SU-DHL-6 (cell line): ENCODE measurements at regions not wholly inside any gene's neighbourhood (a gene's known extent, or its start where the extent isn't known, plus 50 kb on each side); places are given as distances from the start of the nearest gene placed in this dataset.

ENCODE experiments used
- H2AFZ ChIP-seq: fragments of 200-600 bp; sonication (generic); 2 replicates; pipeline ENCODE4 v1.6.1; 2014; ENCODE audit warnings: low read depth, mild to moderate bottlenecking, moderate library complexity, mixed read lengths, antibody characterized with exemption, low read length; ENCODE audit not compliant: severe bottlenecking
- H3F3A ChIP-seq: fragments of 200-600 bp; shearing (Covaris generic); 2 replicates; pipeline ENCODE4 v1.6.0; 2016; ENCODE audit warnings: antibody characterized with exemption, mild to moderate bottlenecking; ENCODE audit not compliant: insufficient read depth
- H3K27ac ChIP-seq: fragments of 200-600 bp; sonication (generic); 2 replicates; pipeline ENCODE4 v1.5.1; 2016; ENCODE audit warnings: low read depth, mild to moderate bottlenecking, low read length, moderate library complexity, mixed read lengths
- H3K27me3 ChIP-seq: fragments of 200-600 bp; sonication (generic), shearing (Covaris generic); 2 replicates; pipeline ENCODE4 v1.6.0; 2014; ENCODE audit warnings: mild to moderate bottlenecking, low read length
- H3K36me3 ChIP-seq: fragments of 200-600 bp; sonication (generic); 2 replicates; pipeline ENCODE4 v1.6.1; 2014; ENCODE audit warnings: mild to moderate bottlenecking, low read length, mixed read lengths
- H3K4me2 ChIP-seq: fragments of 300-600, 200-600 bp; shearing (Covaris generic), sonication (generic); 2 replicates; pipeline ENCODE4 v1.6.0; 2014; ENCODE audit warnings: low read length, low read depth, mild to moderate bottlenecking; ENCODE audit not compliant: poor library complexity, severe bottlenecking
- H3K4me3 ChIP-seq: fragments of 200-600 bp; sonication (generic); 2 replicates; pipeline ENCODE4 v1.5.1; 2014; ENCODE audit warnings: antibody characterized with exemption, low read length, mild to moderate bottlenecking, mixed read lengths; ENCODE audit not compliant: insufficient read depth, poor library complexity, severe bottlenecking
- H3K79me2 ChIP-seq: fragments of 200-600 bp; sonication (generic); 2 replicates; pipeline ENCODE4 v1.6.1; 2014; ENCODE audit warnings: mild to moderate bottlenecking, low read length, moderate library complexity; ENCODE audit not compliant: insufficient read depth
- H3K9ac ChIP-seq: fragments of 200-600 bp; sonication (generic); 2 replicates; pipeline ENCODE4 v1.7.0; 2014; ENCODE audit warnings: mild to moderate bottlenecking, low read length
- H3K9me2 ChIP-seq: fragments of 200-600 bp; sonication (generic); replicated peaks from 2 replicates; pipeline ENCODE4 v1.6.1; 2014; ENCODE audit warnings: low read length; ENCODE audit not compliant: insufficient read depth
- H3K9me3 ChIP-seq: fragments of 200-600 bp; sonication (generic); 2 replicates; pipeline ENCODE4 v1.6.1; 2014; ENCODE audit warnings: low read length, mixed read lengths; ENCODE audit not compliant: insufficient read depth
- H4K20me1 ChIP-seq: fragments of 200-600 bp; sonication (generic); 2 replicates; pipeline ENCODE4 v1.6.1; 2014; ENCODE audit warnings: low read depth, mild to moderate bottlenecking, antibody characterized with exemption, low read length, moderate library complexity, mixed read lengths
- EZH2phosphoT487 ChIP-seq: fragments of 200-600 bp; sonication (generic), shearing (Covaris generic); conservative IDR thresholded peaks from 2 replicates; pipeline ENCODE4 v1.6.1; 2018; ENCODE audit warnings: mild to moderate bottlenecking, antibody characterized with exemption, low read length, moderate library complexity, mixed read lengths
- TF ChIP-seq, protein P1 (sequence below): fragments of 200-600 bp; sonication (generic); IDR thresholded peaks from one replicate; pipeline ENCODE4 v1.5.1; 2017; ENCODE audit warnings: antibody characterized with exemption, mild to moderate bottlenecking, low read length, moderate library complexity; ENCODE audit not compliant: insufficient read depth, poor library complexity, severe bottlenecking

DNA sequence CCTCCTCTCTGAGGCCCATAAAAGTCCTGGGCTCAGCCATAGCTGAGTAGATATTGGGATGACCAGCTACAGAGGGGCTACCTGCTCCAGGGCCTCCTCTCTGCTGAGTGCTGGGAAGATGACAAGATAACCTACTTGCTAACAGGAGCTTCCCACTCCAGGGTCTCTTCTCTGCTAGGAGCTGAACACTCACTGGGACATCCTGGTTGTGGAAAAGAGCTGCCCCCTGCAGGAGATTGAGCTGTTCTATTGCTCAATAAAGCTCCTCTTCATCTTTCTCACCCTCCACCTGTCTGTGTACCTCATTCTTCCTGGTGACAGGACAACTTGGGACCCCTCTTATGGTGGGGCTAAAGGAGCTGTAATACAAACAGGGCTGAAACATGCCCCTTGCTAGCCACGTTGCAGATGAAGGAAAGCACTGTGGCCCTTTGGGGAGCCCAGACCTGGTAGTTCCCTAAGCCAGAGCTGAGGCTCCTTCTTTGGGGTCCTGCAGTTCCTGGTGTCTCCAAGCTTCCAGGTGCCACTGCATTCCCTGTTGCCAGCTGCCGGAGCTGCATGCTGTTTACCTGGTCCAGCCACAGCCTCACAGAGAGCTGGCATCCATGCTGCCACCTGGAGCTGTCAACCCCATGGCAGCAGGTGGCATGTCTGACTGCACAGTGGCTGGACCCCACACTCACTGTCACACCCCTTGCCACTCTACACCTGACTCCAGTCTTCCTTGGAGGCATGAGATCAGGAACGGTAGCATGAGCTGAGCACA lies 598.5 kb upstream of the LMO3 start:
- Histone ChIP-seq H3K27me3 (no peaks in the 10 kb centered on the region), H3K9me3 (no peaks in the 10 kb centered on the region), H2AFZ (no peak overlapping the region), H3K4me3 (no peak overlapping the region), H3K9me2 (no peaks in the 10 kb centered on the region), H3F3A (no peaks in the 10 kb centered on the region), H4K20me1 (no peaks in the 10 kb centered on the region), H3K4me2 (no peak overlapping the region), H3K27ac (no peak overlapping the region), H3K36me3 (no peaks in the 10 kb centered on the region), H3K9ac (no peak overlapping the region), H3K79me2 (no peaks in the 10 kb centered on the region)
- TF ChIP-seq EZH2phosphoT487 = no peak
- TF ChIP-seq, protein P1, sequence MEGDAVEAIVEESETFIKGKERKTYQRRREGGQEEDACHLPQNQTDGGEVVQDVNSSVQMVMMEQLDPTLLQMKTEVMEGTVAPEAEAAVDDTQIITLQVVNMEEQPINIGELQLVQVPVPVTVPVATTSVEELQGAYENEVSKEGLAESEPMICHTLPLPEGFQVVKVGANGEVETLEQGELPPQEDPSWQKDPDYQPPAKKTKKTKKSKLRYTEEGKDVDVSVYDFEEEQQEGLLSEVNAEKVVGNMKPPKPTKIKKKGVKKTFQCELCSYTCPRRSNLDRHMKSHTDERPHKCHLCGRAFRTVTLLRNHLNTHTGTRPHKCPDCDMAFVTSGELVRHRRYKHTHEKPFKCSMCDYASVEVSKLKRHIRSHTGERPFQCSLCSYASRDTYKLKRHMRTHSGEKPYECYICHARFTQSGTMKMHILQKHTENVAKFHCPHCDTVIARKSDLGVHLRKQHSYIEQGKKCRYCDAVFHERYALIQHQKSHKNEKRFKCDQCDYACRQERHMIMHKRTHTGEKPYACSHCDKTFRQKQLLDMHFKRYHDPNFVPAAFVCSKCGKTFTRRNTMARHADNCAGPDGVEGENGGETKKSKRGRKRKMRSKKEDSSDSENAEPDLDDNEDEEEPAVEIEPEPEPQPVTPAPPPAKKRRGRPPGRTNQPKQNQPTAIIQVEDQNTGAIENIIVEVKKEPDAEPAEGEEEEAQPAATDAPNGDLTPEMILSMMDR = no peak

DNA sequence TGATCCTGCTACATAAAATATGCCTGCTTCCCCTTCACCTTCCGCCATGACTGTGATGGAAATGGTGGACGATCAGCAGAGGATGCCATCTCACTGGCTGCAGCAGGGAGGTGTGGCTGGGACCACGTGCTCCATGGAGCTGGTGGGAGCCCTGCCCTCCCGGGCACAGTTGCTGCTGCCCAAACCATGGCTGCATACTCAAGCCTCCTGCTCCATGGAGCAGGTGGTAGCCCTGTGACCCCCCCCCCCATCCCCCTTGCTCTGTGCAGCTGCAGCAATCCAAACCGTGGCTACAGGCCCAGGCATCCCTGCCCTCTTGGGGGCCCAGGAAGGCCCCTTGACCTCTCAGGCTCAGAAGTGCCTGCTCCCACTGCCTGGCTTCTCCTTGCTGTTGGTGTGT lies 597.5 kb upstream of the LMO3 start:
- Histone ChIP-seq H3K79me2 (no peaks in the 10 kb centered on the region), H4K20me1 (no peaks in the 10 kb centered on the region), H3K9me3 (no peaks in the 10 kb centered on the region), H3K9me2 (no peaks in the 10 kb centered on the region), H3K27me3 (no peaks in the 10 kb centered on the region), H3K9ac (no peak overlapping the region), H3K36me3 (no peaks in the 10 kb centered on the region), H3K27ac (no peak overlapping the region), H3K4me3 (no peak overlapping the region), H2AFZ (no peak overlapping the region), H3K4me2 (no peak overlapping the region), H3F3A (no peaks in the 10 kb centered on the region)
- TF ChIP-seq, protein P1 = no peak
- TF ChIP-seq EZH2phosphoT487 = no peak

- Histone ChIP-seq H3K9me3 (no peaks in the 10 kb centered on the region), H3K79me2 (no peaks in the 10 kb centered on the region), H3K9me2 (no peaks in the 10 kb centered on the region), H4K20me1 (no peaks in the 10 kb centered on the region), H3K4me3 (no peak overlapping the region), H3F3A (no peaks in the 10 kb centered on the region), H3K4me2 (no peak overlapping the region), H3K36me3 (no peaks in the 10 kb centered on the region), H3K27ac (no peak overlapping the region), H3K27me3 (no peaks in the 10 kb centered on the region), H3K9ac (no peak overlapping the region), H2AFZ (no peak overlapping the region)
- TF ChIP-seq, protein P1 = no peak
- TF ChIP-seq EZH2phosphoT487 = no peak
Measured at GRCh38 chr12:17197971-17198370, 592.0 kb upstream of the LMO3 start.
